H1 (cell line): ENCODE measurements at regions not wholly inside any gene's neighbourhood (a gene's known extent, or its start where the extent isn't known, plus 50 kb on each side); places are given as distances from the start of the nearest gene placed in this dataset.

Experiments
- CTCF ChIA-PET: fragments of 300-600 bp; sonication (Branson Sonifier 250); formaldehyde crosslinking; loops from one replicate; lab custom pipeline; 2021; ENCODE audit not compliant: partially characterized antibody; lab: Charles Lee
- POLR2A ChIA-PET: fragments of 300-600 bp; sonication (Branson Sonifier 250); formaldehyde crosslinking; loops from one replicate; lab custom pipeline; 2021; ENCODE audit warnings: inconsistent platforms; ENCODE audit not compliant: partially characterized antibody; lab: Charles Lee
- DNase-seq, 2 experiments: peaks; one replicate each; pipeline versions ENCODE4 v3.0.0 to v3.0.0-alpha.2; 2010 to 2022; ENCODE audit warnings: low spot score in 2 of 2, low read depth in 1 of 2, mixed read lengths in 1 of 2
- FAIRE-seq: peaks from 2 replicates; lab custom pipeline; 2011; peaks lifted over from hg19 to GRCh38; lab: Jason Lieb, UNC
- H2AFZ ChIP-seq: 2 replicates; pipeline ENCODE4 v1.8.1; 2012; ENCODE audit warnings: low read length, inconsistent platforms
- H2AK5ac ChIP-seq: 2 replicates; pipeline ENCODE4 v1.6.1; 2013; ENCODE audit warnings: low read depth, low read length
- H2BK120ac ChIP-seq: replicated peaks from 2 replicates; pipeline ENCODE3; 2013; ENCODE audit warnings: low read depth, low read length, inconsistent platforms
- H2BK12ac ChIP-seq: 2 replicates; pipeline ENCODE4 v1.6.1; 2013; ENCODE audit warnings: low read depth, low read length
- H2BK15ac ChIP-seq: 2 replicates; pipeline ENCODE4 v1.6.1; 2013; ENCODE audit warnings: low read length
- H2BK20ac ChIP-seq: 2 replicates; pipeline ENCODE4 v1.6.1; 2013; ENCODE audit warnings: low read length
- H2BK5ac ChIP-seq: 2 replicates; pipeline ENCODE4 v1.6.1; 2013; ENCODE audit warnings: low read depth, low read length
- H3K14ac ChIP-seq: 2 replicates; pipeline ENCODE4 v1.6.1; 2013; ENCODE audit warnings: inconsistent platforms; ENCODE audit not compliant: insufficient read length
- H3K18ac ChIP-seq: 2 replicates; pipeline ENCODE4 v1.6.1; 2013; ENCODE audit warnings: low read length; ENCODE audit errors: extremely low read depth
- H3K23ac ChIP-seq: 2 replicates; pipeline ENCODE4 v1.6.1; 2013; ENCODE audit warnings: inconsistent platforms; ENCODE audit not compliant: insufficient read length
- H3K23me2 ChIP-seq: 2 replicates; pipeline ENCODE4 v1.6.1; 2013; ENCODE audit warnings: low read depth, low read length
- H3K27ac ChIP-seq: 2 replicates; pipeline ENCODE4 v1.6.1; 2011; ENCODE audit warnings: low read depth, low read length, inconsistent platforms
- H3K27me3 ChIP-seq, 4 experiments: replicated peaks in 1 of 4; 1 replicate in 1 of 4; 2 replicates in 3 of 4; pipeline versions ENCODE4 v1.6.1 to v1.8.1; 2011 to 2013; ENCODE audit warnings: low read length in 3 of 4, mild to moderate bottlenecking in 3 of 4, inconsistent platforms in 2 of 4, mixed read lengths in 2 of 4, moderate library complexity in 1 of 4; ENCODE audit not compliant: control insufficient read depth in 3 of 4, insufficient read depth in 3 of 4; ENCODE audit errors: extremely low read depth in 1 of 4
- H3K36me3 ChIP-seq, 4 experiments: 2 replicates each; pipeline versions ENCODE4 v1.6.1 to v1.8.1; 2011 to 2013; ENCODE audit warnings: mild to moderate bottlenecking in 4 of 4, low read length in 3 of 4, moderate library complexity in 2 of 4, control low read depth in 1 of 4, inconsistent platforms in 1 of 4; ENCODE audit not compliant: insufficient read depth in 4 of 4, control insufficient read depth in 2 of 4
- H3K4ac ChIP-seq: replicated peaks from 2 replicates; pipeline ENCODE3; 2013; ENCODE audit warnings: low read length, low read depth, mixed read lengths, inconsistent platforms; ENCODE audit not compliant: insufficient read length
- H3K4me1 ChIP-seq, 4 experiments: replicated peaks in 1 of 4; 1 replicate in 1 of 4; 2 replicates in 3 of 4; pipeline versions ENCODE4 v1.6.1 to v1.8.1; 2011 to 2013; ENCODE audit warnings: low read length in 3 of 4, inconsistent platforms in 2 of 4, mixed read lengths in 1 of 4; ENCODE audit not compliant: insufficient read depth in 4 of 4, control insufficient read depth in 3 of 4
- H3K4me2 ChIP-seq, 2 experiments: 2 replicates each; pipeline versions ENCODE4 v1.6.1 to v1.8.1; 2011 to 2013; ENCODE audit warnings: low read depth in 2 of 2, low read length in 2 of 2, control low read depth in 1 of 2, inconsistent platforms in 1 of 2, mild to moderate bottlenecking in 1 of 2; ENCODE audit not compliant: insufficient read depth in 1 of 2
- H3K4me3 ChIP-seq, 4 experiments: fragments of 200-600, 300-600 bp in 1 of 4; sonication (generic), shearing (Covaris generic), sonication (Bioruptor Twin) in 1 of 4; 2 replicates each; pipeline versions ENCODE4 v1.5.1 to v1.8.1; 2011 to 2016; ENCODE audit warnings: low read length in 4 of 4, low read depth in 3 of 4, control low read depth in 2 of 4, inconsistent platforms in 2 of 4, mild to moderate bottlenecking in 2 of 4, mixed read lengths in 1 of 4, moderate library complexity in 1 of 4; ENCODE audit not compliant: insufficient read depth in 2 of 4; ENCODE audit errors: extremely low read depth in 1 of 4
- H3K56ac ChIP-seq: replicated peaks from 2 replicates; pipeline ENCODE3; 2013; ENCODE audit warnings: low read depth, mild to moderate bottlenecking, mixed read lengths, low read length, inconsistent platforms; ENCODE audit not compliant: insufficient read length
- H3K79me1 ChIP-seq: 2 replicates; pipeline ENCODE4 v1.6.1; 2013; ENCODE audit warnings: low read depth, low read length, control low read depth
- H3K79me2 ChIP-seq, 2 experiments: 2 replicates each; pipeline versions ENCODE4 v1.6.1 to v1.8.1; 2012 to 2013; ENCODE audit warnings: low read length in 2 of 2, mild to moderate bottlenecking in 2 of 2, inconsistent platforms in 1 of 2; ENCODE audit not compliant: insufficient read depth in 2 of 2, control insufficient read depth in 1 of 2
- H3K9ac ChIP-seq, 4 experiments: replicated peaks in 1 of 4; 1 replicate in 1 of 4; 2 replicates in 3 of 4; pipeline versions ENCODE4 v1.6.1 to v1.8.1; 2011 to 2013; ENCODE audit warnings: low read depth in 3 of 4, low read length in 3 of 4, control low read depth in 2 of 4, mild to moderate bottlenecking in 2 of 4, moderate library complexity in 2 of 4, inconsistent platforms in 1 of 4; ENCODE audit errors: extremely low read depth in 1 of 4
- H3K9me3 ChIP-seq, 2 experiments: 2 replicates each; pipeline versions ENCODE4 v1.6.1 to v1.8.1; 2012 to 2013; ENCODE audit warnings: mild to moderate bottlenecking in 2 of 2, moderate library complexity in 2 of 2, control low read depth in 1 of 2, inconsistent platforms in 1 of 2, low read depth in 1 of 2, low read length in 1 of 2, mixed read lengths in 1 of 2; ENCODE audit not compliant: insufficient read depth in 2 of 2
- H4K20me1 ChIP-seq, 2 experiments: replicated peaks in 1 of 2; 2 replicates each; pipeline versions ENCODE3 to v1.8.1; 2011 to 2013; ENCODE audit warnings: inconsistent platforms in 2 of 2, low read length in 2 of 2, mild to moderate bottlenecking in 1 of 2; ENCODE audit not compliant: insufficient read depth in 2 of 2, control insufficient read depth in 1 of 2
- H4K5ac ChIP-seq: 2 replicates; pipeline ENCODE4 v1.6.1; 2013; ENCODE audit warnings: low read length, low read depth, mixed read lengths, inconsistent platforms; ENCODE audit not compliant: insufficient read length
- H4K8ac ChIP-seq: 2 replicates; pipeline ENCODE4 v1.8.0; 2013; ENCODE audit warnings: mild to moderate bottlenecking, moderate library complexity, low read length, inconsistent platforms; ENCODE audit not compliant: insufficient read depth; ENCODE audit errors: extremely low read depth
- H4K91ac ChIP-seq: replicated peaks from 2 replicates; pipeline ENCODE3; 2013; ENCODE audit warnings: low read length, mixed read lengths, inconsistent platforms; ENCODE audit not compliant: insufficient read length
- BRCA1 ChIP-seq: IDR thresholded peaks from 2 replicates; pipeline ENCODE4 v1.6.1; 2012; ENCODE audit warnings: low read depth, low read length, improper control_type of control experiment
- CBX8 ChIP-seq: fragments of 300-800, 300-1000 bp; sonication (generic); IDR thresholded peaks from 2 replicates; pipeline ENCODE4 v1.7.1; 2016; ENCODE audit warnings: low read depth, low read length, borderline replicate concordance
- FOSL1 ChIP-seq: IDR thresholded peaks from 2 replicates; pipeline ENCODE4 v1.6.1; 2011; ENCODE audit warnings: mild to moderate bottlenecking, low read depth, low read length, moderate library complexity; ENCODE audit not compliant: insufficient read depth
- GTF2F1 ChIP-seq: IDR thresholded peaks from 2 replicates; pipeline ENCODE4 v1.6.1; 2012; ENCODE audit warnings: low read depth, low read length, improper control_type of control experiment, borderline replicate concordance
- HDAC2 ChIP-seq, 2 experiments: fragments of 300-600 bp in 1 of 2; sonication (generic) in 1 of 2; IDR thresholded peaks; 2 replicates each; pipeline ENCODE4 v1.6.1; 2011 to 2012; ENCODE audit warnings: low read depth in 2 of 2, low read length in 2 of 2, mild to moderate bottlenecking in 2 of 2, moderate library complexity in 2 of 2, borderline replicate concordance in 1 of 2, inconsistent platforms in 1 of 2
- JUN ChIP-seq: IDR thresholded peaks from 2 replicates; pipeline ENCODE4 v1.6.1; 2011; ENCODE audit warnings: low read depth, mild to moderate bottlenecking, improper control_type of control experiment, low read length
- KDM4A ChIP-seq: IDR thresholded peaks from one replicate; pipeline ENCODE4 v1.7.1; 2012; ENCODE audit warnings: low read depth, mild to moderate bottlenecking, moderate library complexity, low read length, inconsistent platforms; ENCODE audit not compliant: severe bottlenecking
- SIN3A ChIP-seq, 2 experiments: IDR thresholded peaks in 1 of 2; conservative IDR thresholded peaks in 1 of 2; 2 replicates each; pipeline ENCODE4 v1.6.1; 2011 to 2012; ENCODE audit warnings: low read length in 2 of 2, improper control_type of control experiment in 1 of 2, low read depth in 1 of 2, mild to moderate bottlenecking in 1 of 2
- SP1 ChIP-seq: IDR thresholded peaks from 2 replicates; pipeline ENCODE4 v1.6.1; 2011; ENCODE audit warnings: low read depth, low read length
- SP2 ChIP-seq: IDR thresholded peaks from 2 replicates; pipeline ENCODE4 v1.6.1; 2012; ENCODE audit warnings: mild to moderate bottlenecking, low read length, inconsistent platforms
- SP4 ChIP-seq: IDR thresholded peaks from 2 replicates; pipeline ENCODE4 v1.6.1; 2012; ENCODE audit warnings: low read length, inconsistent platforms
- ZNF274 ChIP-seq: IDR thresholded peaks from 2 replicates; pipeline ENCODE4 v1.7.0; 2012; ENCODE audit warnings: low read length, borderline replicate concordance; ENCODE audit errors: extremely low read depth
- WGBS, 2 experiments: shearing (Covaris generic) in 1 of 2; methylation state at CpG; one replicate each; pipeline versions ENCODE4 v1.1.6 to v1.1.7; 2013 to 2015; ENCODE audit warnings: low lambda C conversion rate in 2 of 2, mixed read lengths in 2 of 2, inconsistent platforms in 1 of 2, low coverage in 1 of 2, missing lambda C conversion rate in 1 of 2; ENCODE audit not compliant: insufficient replicate concordance in 2 of 2, insufficient coverage in 1 of 2, insufficient read length in 1 of 2; ENCODE audit errors: extremely low coverage in 1 of 2, missing lambda C conversion rate in 1 of 2; 5-methylcytosine and 5-hydroxymethylcytosine counted together
- TF ChIP-seq, protein P1 (sequence below): IDR thresholded peaks from 2 replicates; pipeline ENCODE4 v1.6.1; 2011; ENCODE audit warnings: low read length, improper control_type of control experiment

DNA sequence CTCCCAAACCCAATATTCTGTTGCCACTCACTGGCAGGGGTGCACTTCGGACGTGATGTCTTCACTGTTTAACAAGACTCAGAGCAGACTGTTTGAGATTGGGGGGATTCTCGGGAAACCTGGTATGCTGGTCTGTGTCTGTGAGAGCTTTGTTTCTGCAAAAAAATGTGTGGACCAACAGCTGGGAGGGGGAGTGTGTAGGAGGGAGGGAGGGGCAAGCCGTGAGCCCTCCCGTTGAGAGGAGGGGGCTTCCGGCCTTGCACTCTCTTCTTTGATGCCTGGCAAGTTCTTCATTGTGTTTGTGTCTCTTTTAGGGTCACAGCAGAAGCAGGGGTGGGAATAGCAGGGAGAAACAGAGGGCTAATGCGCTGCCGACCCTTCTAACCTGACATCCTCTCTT, 74.9 kb upstream of the NDN start:
- H3K14ac ChIP-seq: no peak overlapping the region
- no peak overlapping the region for H3K18ac ChIP-seq
- H4K91ac ChIP-seq: no peak overlapping the region
- H3K27ac ChIP-seq: no peak overlapping the region
- H3K9me3 ChIP-seq: peaks cover 10 to 70% of the 10 kb centered on the region in 2 experiments; a peak in 3 of 4 replicates
- H3K79me1 ChIP-seq: no peaks in the 10 kb centered on the region
- H2BK12ac ChIP-seq: no peak overlapping the region
- H3K56ac ChIP-seq: no peak overlapping the region
- no peak overlapping the region for H2BK120ac ChIP-seq
- H3K4me3 ChIP-seq: no peak overlapping the region
- no peak overlapping the region for H2BK15ac ChIP-seq
- H3K79me2 ChIP-seq: no peaks in the 10 kb centered on the region
- WGBS, 2 experiments: 89% methylated on average over 5 of the region's 8 CpGs; no CpG with 5 or more reads in 1 of the 2 experiments
- H3K4me1 ChIP-seq: no peaks in the 10 kb centered on the region; a peak in 2 of 7 replicates
- no peak overlapping the region for H2AK5ac ChIP-seq
- H3K4ac ChIP-seq: no peak overlapping the region
- no peak overlapping the region for H3K4me2 ChIP-seq
- H3K9ac ChIP-seq: no peak overlapping the region
- CTCF ChIA-PET: interaction anchor here (0.7 kb wide), 1 partner anchor 27 kb away, joined by 3 read pairs; no protein-coding TSS in a partner anchor
- H3K27me3 ChIP-seq: no peaks in the 10 kb centered on the region
- H2AFZ ChIP-seq: no peak overlapping the region
- no peak overlapping the region for H2BK20ac ChIP-seq
- no peaks in the 10 kb centered on the region for H3K36me3 ChIP-seq
- FAIRE-seq (no peak), DNase-seq (no peak)
- no peak overlapping the region for H4K5ac ChIP-seq
- no peak overlapping the region for H4K8ac ChIP-seq
- H2BK5ac ChIP-seq: no peak overlapping the region
- H3K23me2 ChIP-seq: no peaks in the 10 kb centered on the region
- no peak overlapping the region for H3K23ac ChIP-seq
- POLR2A ChIA-PET: interaction anchor here (1.2 kb wide), 1 partner anchor 75 kb away, joined by 3 read pairs; the partner anchor contains the start of gene NDN
- H4K20me1 ChIP-seq: no peaks in the 10 kb centered on the region
- no peak for TF ChIP-seq SP2
- no peak for TF ChIP-seq SP4
- no peak for TF ChIP-seq JUN
- no peak for TF ChIP-seq GTF2F1
- TF ChIP-seq KDM4A: no peak
- no peak for TF ChIP-seq FOSL1
- no peak for TF ChIP-seq SIN3A (conservative IDR thresholded peaks at IDR 0.05 in 1 of 2, IDR thresholded peaks at IDR 0.05 in 1 of 2; ENCODE audit: low read depth in 1 of 2, low read length in 2 of 2)
- no peak for TF ChIP-seq ZNF274
- TF ChIP-seq, protein P1, sequence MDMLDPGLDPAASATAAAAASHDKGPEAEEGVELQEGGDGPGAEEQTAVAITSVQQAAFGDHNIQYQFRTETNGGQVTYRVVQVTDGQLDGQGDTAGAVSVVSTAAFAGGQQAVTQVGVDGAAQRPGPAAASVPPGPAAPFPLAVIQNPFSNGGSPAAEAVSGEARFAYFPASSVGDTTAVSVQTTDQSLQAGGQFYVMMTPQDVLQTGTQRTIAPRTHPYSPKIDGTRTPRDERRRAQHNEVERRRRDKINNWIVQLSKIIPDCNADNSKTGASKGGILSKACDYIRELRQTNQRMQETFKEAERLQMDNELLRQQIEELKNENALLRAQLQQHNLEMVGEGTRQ: no peak
- no peak for TF ChIP-seq SP1
- no peak for TF ChIP-seq BRCA1
- no peak for TF ChIP-seq CBX8
- no peak for TF ChIP-seq HDAC2 (IDR thresholded peaks at IDR 0.05; ENCODE audit: borderline replicate concordance in 1 of 2, low read depth in 2 of 2, low read length in 2 of 2)
